Kidney (tissue), 13 donors: ENCODE measurements at regions not wholly inside any gene's neighbourhood (a gene's known extent, or its start where the extent isn't known, plus 50 kb on each side); places are given as distances from the start of the nearest gene placed in this dataset.

Experiments
- DNase-seq, 5 donors: peaks; one replicate each; pipeline ENCODE4 v3.0.0-alpha.2; 2013 to 2020
- FAIRE-seq: peaks from 2 replicates; lab custom pipeline; 2012; peaks lifted over from hg19 to GRCh38; lab: Jason Lieb, UNC
- H3K27ac ChIP-seq, 2 donors: one replicate each; pipeline ENCODE4 v1.7.0; 2013; ENCODE audit warnings: low read depth in 2 of 2, low read length in 2 of 2, inconsistent platforms in 1 of 2
- H3K27me3 ChIP-seq: one replicate; pipeline ENCODE4 v1.7.1; 2013; ENCODE audit warnings: low read length, inconsistent platforms; ENCODE audit not compliant: control insufficient read depth, insufficient read depth
- H3K36me3 ChIP-seq, 3 donors: one replicate each; pipeline versions ENCODE4 v1.7.0 to v1.7.1; 2013; ENCODE audit warnings: low read length in 3 of 3, control low read depth in 1 of 3, inconsistent platforms in 1 of 3; ENCODE audit not compliant: insufficient read depth in 3 of 3, control insufficient read depth in 2 of 3
- H3K4me1 ChIP-seq, 3 donors: one replicate each; pipeline versions ENCODE4 v1.7.0 to v1.7.1; 2013; ENCODE audit warnings: low read length in 3 of 3, inconsistent platforms in 1 of 3, low read depth in 1 of 3; ENCODE audit not compliant: control insufficient read depth in 2 of 3, insufficient read depth in 2 of 3
- H3K4me3 ChIP-seq, 3 donors: one replicate each; pipeline versions ENCODE4 v1.7.0 to v1.8.1; 2013; ENCODE audit warnings: low read length in 3 of 3, control low read depth in 1 of 3, inconsistent platforms in 1 of 3
- H3K9ac ChIP-seq, 3 donors: one replicate each; pipeline versions ENCODE4 v1.7.0 to v1.7.1; 2013; ENCODE audit warnings: low read length in 3 of 3, control low read depth in 1 of 3, inconsistent platforms in 1 of 3
- H3K9me3 ChIP-seq, 3 donors: one replicate each; pipeline versions ENCODE4 v1.7.0 to v1.7.1; 2013; ENCODE audit warnings: low read length in 3 of 3, control low read depth in 1 of 3, inconsistent platforms in 1 of 3; ENCODE audit not compliant: control insufficient read depth in 2 of 3, insufficient read depth in 1 of 3
- intact Hi-C: fragments of 100-400 bp; cut with DNase I; formaldehyde crosslinking; loops from one replicate; pipeline ENCODE4 v1.11.1; 2022
- TF ChIP-seq, protein P1 (sequence below): IDR thresholded peaks from 3 replicates; pipeline ENCODE4 v1.5.1; 2012; ENCODE audit warnings: mild to moderate bottlenecking, moderate library complexity, borderline replicate concordance; ENCODE audit not compliant: insufficient read depth; ENCODE audit errors: extremely low read depth
- donor health status: control.
- donor health status: control.
- donor health status: control.
- donor health status: control.
- donor health status: control.
- donor health status: DM: yes; HTN: yes; CAD: no.
- donor health status: Normal renal cell carcinoma (clear cell type).

DNA sequence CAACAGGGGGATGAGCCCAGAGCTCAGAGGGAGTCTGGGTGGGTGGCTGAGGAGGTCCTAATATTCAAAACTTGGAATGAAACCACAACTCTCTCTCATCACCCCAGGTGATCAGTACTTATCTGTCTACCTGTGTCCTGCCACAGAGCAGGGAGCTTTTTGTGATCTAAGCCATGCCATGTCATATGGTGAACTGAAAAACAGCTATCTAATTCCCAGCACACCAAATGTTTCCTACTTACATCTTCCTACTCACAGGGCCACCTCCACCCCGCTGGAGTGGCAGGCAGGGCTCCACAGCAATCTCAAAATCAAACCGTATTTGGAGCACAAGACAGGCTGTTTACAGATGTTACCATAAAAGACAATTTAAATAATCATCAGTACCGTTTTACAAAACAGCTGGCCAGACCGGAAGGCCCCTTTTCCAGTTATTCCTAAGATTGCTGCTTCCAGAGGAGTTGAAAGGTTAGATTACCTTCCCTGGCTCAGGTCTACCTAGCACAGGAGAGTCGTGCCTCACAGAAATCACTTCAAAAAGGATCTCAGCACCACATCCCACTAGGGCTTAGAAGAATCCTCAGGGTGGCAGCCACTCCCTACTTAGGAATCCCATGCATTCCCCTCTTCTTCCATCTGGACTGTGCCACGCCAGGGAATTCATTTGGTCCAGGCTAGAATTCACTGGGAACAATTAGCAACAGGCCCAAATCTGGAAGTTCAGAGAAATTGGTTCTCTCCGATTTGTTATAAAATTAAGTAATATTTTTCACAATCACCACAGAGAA is 226.6 kb upstream of the IL12A start:
- Histone ChIP-seq H3K4me3 (peak overlapping the region in 1 of 3 donors; percentile 71), H3K9me3 (no peaks in the 10 kb centered on the region), H3K9ac (peak overlapping the region in 1 of 3 donors; percentile 77), H3K36me3 (no peaks in the 10 kb centered on the region), H3K27me3 (no peaks in the 10 kb centered on the region), H3K27ac (peak overlapping the region; percentile 96 to 97), H3K4me1 (peaks cover 4 to 17% (median 12%) of the 10 kb centered on the region in 3 donors)
- TF ChIP-seq, protein P1, sequence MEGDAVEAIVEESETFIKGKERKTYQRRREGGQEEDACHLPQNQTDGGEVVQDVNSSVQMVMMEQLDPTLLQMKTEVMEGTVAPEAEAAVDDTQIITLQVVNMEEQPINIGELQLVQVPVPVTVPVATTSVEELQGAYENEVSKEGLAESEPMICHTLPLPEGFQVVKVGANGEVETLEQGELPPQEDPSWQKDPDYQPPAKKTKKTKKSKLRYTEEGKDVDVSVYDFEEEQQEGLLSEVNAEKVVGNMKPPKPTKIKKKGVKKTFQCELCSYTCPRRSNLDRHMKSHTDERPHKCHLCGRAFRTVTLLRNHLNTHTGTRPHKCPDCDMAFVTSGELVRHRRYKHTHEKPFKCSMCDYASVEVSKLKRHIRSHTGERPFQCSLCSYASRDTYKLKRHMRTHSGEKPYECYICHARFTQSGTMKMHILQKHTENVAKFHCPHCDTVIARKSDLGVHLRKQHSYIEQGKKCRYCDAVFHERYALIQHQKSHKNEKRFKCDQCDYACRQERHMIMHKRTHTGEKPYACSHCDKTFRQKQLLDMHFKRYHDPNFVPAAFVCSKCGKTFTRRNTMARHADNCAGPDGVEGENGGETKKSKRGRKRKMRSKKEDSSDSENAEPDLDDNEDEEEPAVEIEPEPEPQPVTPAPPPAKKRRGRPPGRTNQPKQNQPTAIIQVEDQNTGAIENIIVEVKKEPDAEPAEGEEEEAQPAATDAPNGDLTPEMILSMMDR: no peak
- DNase-seq (no peak), FAIRE-seq (no peak)
- intact Hi-C loops: no loop called here

DNA sequence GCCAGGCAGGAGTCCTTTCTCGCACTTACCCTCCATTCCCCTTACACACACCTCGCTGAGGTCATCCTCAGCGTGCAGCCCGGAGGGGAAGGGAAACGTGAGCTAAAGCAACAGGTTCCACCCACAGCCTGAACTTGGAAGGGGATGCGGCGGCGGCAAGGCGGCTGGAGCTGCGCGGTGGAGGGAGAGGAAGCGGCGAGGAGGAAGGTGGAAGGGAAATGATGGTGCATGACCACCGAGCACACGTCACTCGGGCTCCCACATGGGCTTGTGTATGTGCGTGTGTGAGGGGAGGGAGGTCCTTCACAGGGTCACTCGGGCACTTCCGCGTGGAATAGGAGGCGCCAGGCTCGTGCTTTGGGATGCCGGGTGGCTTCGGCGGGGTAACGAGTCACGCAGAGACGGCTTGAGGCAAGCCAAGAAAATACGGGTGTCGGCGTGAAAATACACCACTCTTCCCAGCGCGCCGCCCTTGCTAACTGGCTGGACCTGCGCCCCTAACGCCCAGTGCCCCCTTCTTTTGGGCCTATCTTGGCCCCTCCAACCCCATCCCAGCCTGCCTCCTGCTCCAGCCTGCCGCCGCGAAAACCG is 225.5 kb upstream of the IL12A start:
- FAIRE-seq (no peak), DNase-seq (peak; percentile 73 to 87 (median 86))
- peaks cover 4 to 17% (median 12%) of the 10 kb centered on the region in 3 donors for H3K4me1 ChIP-seq
- TF ChIP-seq, protein P1: no peak
- no peaks in the 10 kb centered on the region for H3K9me3 ChIP-seq
- peak overlapping the region; percentile 96 to 97 for H3K27ac ChIP-seq
- peak overlapping the region; percentile 67 to 77 (median 71) for H3K4me3 ChIP-seq
- peak overlapping the region; percentile 53 to 83 (median 77) for H3K9ac ChIP-seq
- no peaks in the 10 kb centered on the region for H3K27me3 ChIP-seq
- no peaks in the 10 kb centered on the region for H3K36me3 ChIP-seq
- intact Hi-C loops: no loop called here

DNA sequence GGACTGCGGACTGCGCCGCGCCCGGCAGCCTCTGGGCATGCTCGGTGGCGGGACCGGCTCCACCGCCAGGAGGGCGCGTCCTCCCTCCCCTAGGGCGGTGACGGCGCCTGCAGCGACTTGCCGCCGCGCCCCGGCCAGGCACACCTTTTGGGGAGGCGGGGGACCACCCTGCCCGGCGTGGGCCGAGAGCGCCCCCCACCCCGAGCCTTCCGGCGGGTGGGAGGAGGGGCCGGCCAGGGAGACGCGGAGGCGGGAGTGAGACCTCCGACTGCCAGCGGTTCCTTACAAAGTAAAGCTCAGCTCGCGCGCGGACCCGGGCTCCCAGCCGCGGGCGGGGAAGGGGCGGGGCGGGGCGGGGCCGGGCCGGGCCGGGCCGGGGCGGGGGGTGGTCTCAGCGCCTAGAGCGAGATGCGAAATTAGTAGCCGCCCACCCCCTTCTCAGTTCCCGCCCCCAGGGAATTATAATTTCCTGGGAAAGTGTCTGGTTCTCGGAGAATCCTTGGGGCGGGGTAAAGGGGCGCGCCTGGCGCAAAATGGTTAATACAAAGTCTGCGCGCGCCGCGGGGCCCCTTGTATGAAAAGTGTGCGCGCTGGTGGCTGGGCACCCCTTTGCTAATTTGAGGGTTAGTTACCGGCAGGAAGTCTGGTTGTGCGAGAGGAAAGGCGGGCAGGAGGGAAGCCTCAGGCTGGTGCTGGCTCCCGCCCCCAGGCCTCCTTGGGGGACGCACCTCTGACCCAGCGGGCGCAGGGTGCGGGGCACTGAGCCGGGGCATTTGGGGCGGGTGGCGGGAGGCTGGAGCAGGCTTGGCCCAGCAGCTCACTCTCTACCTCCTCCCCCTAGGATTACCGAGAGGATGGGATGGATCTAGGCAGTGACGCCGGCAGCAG is 224.8 kb upstream of the IL12A start:
- no peaks in the 10 kb centered on the region for H3K27me3 ChIP-seq
- no peaks in the 10 kb centered on the region for H3K36me3 ChIP-seq
- TF ChIP-seq, protein P1: peak; percentile 16
- peak overlapping the region; percentile 97 for H3K27ac ChIP-seq
- DNase-seq: peak; percentile 86 to 94 (median 92)
- H3K9ac ChIP-seq: peak overlapping the region; percentile 53 to 83 (median 79)
- H3K4me3 ChIP-seq: peak overlapping the region; percentile 76 to 78 (median 77)
- H3K4me1 ChIP-seq: peaks cover 4 to 17% (median 12%) of the 10 kb centered on the region in 3 donors
- no peaks in the 10 kb centered on the region for H3K9me3 ChIP-seq
- no peak for FAIRE-seq
- intact Hi-C loops: no loop called here
